ENCODE measurements at regions not wholly inside any gene's neighbourhood (a gene's known extent, or its start where the extent isn't known, plus 50 kb on each side); places are given as distances from the start of the nearest gene placed in this dataset.
A peak's percentile ranks its signal among the peaks of the same experiment; 100 is the strongest.

DNA sequence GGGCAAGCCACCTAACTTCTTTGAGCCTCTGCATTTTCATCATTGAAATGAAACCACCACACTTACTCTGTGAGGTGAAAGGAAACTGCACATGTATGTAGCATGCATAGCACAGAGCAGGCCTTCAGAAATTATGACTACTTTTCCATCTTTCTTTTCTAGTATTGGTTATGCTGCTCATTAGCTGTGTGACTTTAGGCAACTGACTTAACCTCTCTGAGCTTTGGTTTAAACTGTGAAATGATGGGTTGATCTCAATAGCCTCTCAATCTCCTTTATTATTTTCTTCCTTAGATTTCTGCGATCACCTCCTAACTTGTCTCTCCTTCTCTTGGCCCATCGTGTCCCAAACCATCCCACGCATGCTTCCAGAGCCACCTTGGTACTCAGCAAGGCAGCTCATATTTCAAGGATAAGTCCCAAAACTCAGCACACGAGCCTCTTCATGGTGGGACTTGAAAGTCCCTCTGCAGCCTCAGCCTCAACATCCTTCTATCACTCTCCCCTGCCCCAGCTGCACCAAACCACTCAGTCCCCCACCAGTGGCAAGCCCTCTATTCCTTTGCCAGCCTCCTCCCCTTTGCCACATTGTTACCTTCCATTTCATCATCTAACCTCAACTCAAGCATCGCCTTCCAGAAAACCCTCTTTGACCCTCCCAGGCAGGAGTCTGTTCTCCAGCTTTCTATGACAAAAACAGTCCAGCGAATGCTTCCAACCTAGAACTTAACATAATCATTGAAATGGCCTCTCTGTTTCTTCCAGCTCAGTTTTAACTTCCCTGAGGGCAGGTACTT lies 60.3 kb upstream of the DNAH5 start:
- Histone ChIP-seq H4K20me1 (ENCODE audit: control insufficient read depth, insufficient read depth, insufficient read length) (no peaks in the 10 kb centered on the region), H3K27me3 (ENCODE audit: insufficient read depth, low read length) (no peaks in the 10 kb centered on the region), H3K4ac (ENCODE audit: low read depth, low read length) (no peak overlapping the region), H2BK12ac (ENCODE audit: insufficient read length, low read depth, low read length) (no peak overlapping the region), H4K91ac (ENCODE audit: insufficient read length, low read depth, low read length) (no peak overlapping the region), H3K56ac (ENCODE audit: insufficient read length, low read depth, low read length) (no peak overlapping the region), H3K9ac (ENCODE audit: extremely low read depth, insufficient read length, low read length) (no peak overlapping the region), H3K23ac (ENCODE audit: insufficient read length, low read depth, low read length) (no peak overlapping the region), H3K79me1 (ENCODE audit: insufficient read depth, low read depth, low read length, poor library complexity, severe bottlenecking) (no peaks in the 10 kb centered on the region), H3K79me2 (ENCODE audit: insufficient read depth, low read length) (no peaks in the 10 kb centered on the region), H3K27ac (ENCODE audit: insufficient read length, low read depth, low read length) (no peak overlapping the region), H3K4me2 (ENCODE audit: insufficient read depth, insufficient read length, low read length) (no peak overlapping the region), H3K4me1 (ENCODE audit: insufficient read depth, low read length) (peaks cover 2% of the 10 kb centered on the region; the same call in 1 of the 2 replicates), H3K18ac (ENCODE audit: insufficient read length, low read depth, low read length) (no peak overlapping the region), H2AK5ac (ENCODE audit: insufficient read length, low read length) (no peak overlapping the region), H2BK5ac (ENCODE audit: insufficient read length, low read length) (no peak overlapping the region), H2AFZ (ENCODE audit: low read length) (no peak overlapping the region), H4K8ac (replicated peaks; ENCODE audit: insufficient read length, low read depth, low read length) (no peak overlapping the region), H3K9me3 (ENCODE audit: control insufficient read depth, low read depth, low read length) (peaks cover 5% of the 10 kb centered on the region), H4K5ac (ENCODE audit: insufficient read length, low read depth, low read length) (no peak overlapping the region), H2BK20ac (ENCODE audit: low read depth, low read length, poor library complexity, severe bottlenecking) (no peak overlapping the region), H2BK120ac (ENCODE audit: low read depth, low read length, poor library complexity, severe bottlenecking) (no peak overlapping the region), H3T11ph (ENCODE audit: low read length) (no peak overlapping the region), H3K23me2 (ENCODE audit: insufficient read length, low read depth, low read length, poor library complexity, severe bottlenecking) (no peaks in the 10 kb centered on the region), H2BK15ac (ENCODE audit: low read depth, low read length) (no peak overlapping the region), H3K14ac (ENCODE audit: insufficient read depth, low read length) (no peak overlapping the region)
- Mint-ChIP-seq H3K4me3 (no peak overlapping the region), H3K36me3 (ENCODE audit: insufficient read depth in 1 of 3, low read depth in 3 of 3) (peaks cover 0 to 8% (median 0%) of the 10 kb centered on the region in 3 experiments; a peak in 4 of 7 replicates), H3K27ac (peak overlapping the region in 1 of 3 experiments; percentile 26; a peak in 2 of 7 replicates), H3K4me1 (peaks cover 6 to 7% of the 10 kb centered on the region in 2 experiments; a peak in 3 of 4 replicates), H3K27me3 (ENCODE audit: low read depth) (no peaks in the 10 kb centered on the region; the same call in none of the 2 replicates), H3K9me3 (peaks cover 5 to 10% of the 10 kb centered on the region in 2 experiments; a peak in 4 of 5 replicates)
- WGBS (ENCODE audit: extremely low coverage, insufficient read length, low lambda C conversion rate) = no CpG with 5 or more reads among the region's 6 CpGs
- no peak for DNase-seq
- TF ChIP-seq, protein P1, sequence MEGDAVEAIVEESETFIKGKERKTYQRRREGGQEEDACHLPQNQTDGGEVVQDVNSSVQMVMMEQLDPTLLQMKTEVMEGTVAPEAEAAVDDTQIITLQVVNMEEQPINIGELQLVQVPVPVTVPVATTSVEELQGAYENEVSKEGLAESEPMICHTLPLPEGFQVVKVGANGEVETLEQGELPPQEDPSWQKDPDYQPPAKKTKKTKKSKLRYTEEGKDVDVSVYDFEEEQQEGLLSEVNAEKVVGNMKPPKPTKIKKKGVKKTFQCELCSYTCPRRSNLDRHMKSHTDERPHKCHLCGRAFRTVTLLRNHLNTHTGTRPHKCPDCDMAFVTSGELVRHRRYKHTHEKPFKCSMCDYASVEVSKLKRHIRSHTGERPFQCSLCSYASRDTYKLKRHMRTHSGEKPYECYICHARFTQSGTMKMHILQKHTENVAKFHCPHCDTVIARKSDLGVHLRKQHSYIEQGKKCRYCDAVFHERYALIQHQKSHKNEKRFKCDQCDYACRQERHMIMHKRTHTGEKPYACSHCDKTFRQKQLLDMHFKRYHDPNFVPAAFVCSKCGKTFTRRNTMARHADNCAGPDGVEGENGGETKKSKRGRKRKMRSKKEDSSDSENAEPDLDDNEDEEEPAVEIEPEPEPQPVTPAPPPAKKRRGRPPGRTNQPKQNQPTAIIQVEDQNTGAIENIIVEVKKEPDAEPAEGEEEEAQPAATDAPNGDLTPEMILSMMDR (conservative IDR thresholded peaks at IDR 0.05) = no peak

Data from H9 (cell line).